WTC11 (cell line): ENCODE measurements at regions not wholly inside any gene's neighbourhood (a gene's known extent, or its start where the extent isn't known, plus 50 kb on each side); places are given as distances from the start of the nearest gene placed in this dataset.

Source experiments
- ATAC-seq: fragments of 200-7000 bp; cut with Tn5 transposase; 2 replicates; pipeline ENCODE4 v1.10.0; 2021; ENCODE audit warnings: mild to moderate bottlenecking, moderate library complexity
- CTCF ChIA-PET: fragments of 300-600 bp; sonication (Branson Sonifier 250); formaldehyde crosslinking; loops from one replicate; lab custom pipeline; 2021; ENCODE audit warnings: antibody characterized with exemption; lab: Charles Lee
- POLR2A ChIA-PET: fragments of 350-600 bp; sonication (Branson Sonifier 250); formaldehyde crosslinking; loops from one replicate; lab custom pipeline; 2021; ENCODE audit warnings: antibody characterized with exemption; lab: Charles Lee
- DNase-seq: peaks from one replicate; pipeline ENCODE4 v3.0.0; 2021; ENCODE audit warnings: low spot score
- H3K27ac Mint-ChIP-seq: 2 replicates; pipeline ENCODE4 v1.8.0; 2021; ENCODE audit warnings: mixed read lengths
- H3K27me3 Mint-ChIP-seq: 2 replicates; pipeline ENCODE4 v1.8.0; 2021; ENCODE audit warnings: low read depth, mild to moderate bottlenecking, moderate library complexity, mixed read lengths
- H3K36me3 Mint-ChIP-seq: 2 replicates; pipeline ENCODE4 v1.8.0; 2021; ENCODE audit warnings: mixed read lengths
- H3K4me1 Mint-ChIP-seq: 2 replicates; pipeline ENCODE4 v1.8.0; 2022; ENCODE audit warnings: mixed read lengths
- H3K4me3 Mint-ChIP-seq: 2 replicates; pipeline ENCODE4 v1.8.0; 2021; ENCODE audit warnings: mild to moderate bottlenecking, moderate library complexity, mixed read lengths
- H3K9me3 Mint-ChIP-seq: 2 replicates; pipeline ENCODE4 v1.8.0; 2021; ENCODE audit warnings: mixed read lengths
- ELF4 ChIP-seq: sonication (generic); formaldehyde crosslinking; IDR thresholded peaks from 2 replicates; pipeline ENCODE4 v1.8.1; 2022; ENCODE audit warnings: low read depth, mild to moderate bottlenecking, moderate library complexity, missing genetic modification reagents
- EMX1 ChIP-seq: fragments of 250-450 bp; sonication (Bioruptor Pico); IDR thresholded peaks from 2 replicates; pipeline ENCODE4 v1.8.0; 2021; ENCODE audit warnings: mild to moderate bottlenecking
- GABPB1 ChIP-seq: sonication (generic); formaldehyde crosslinking; IDR thresholded peaks from 2 replicates; pipeline ENCODE4 v1.8.1; 2023; ENCODE audit warnings: mild to moderate bottlenecking, missing genetic modification reagents
- HMGA2 ChIP-seq: fragments of 250-450 bp; sonication (Bioruptor Pico); IDR thresholded peaks from 2 replicates; pipeline ENCODE4 v1.4.0; 2021; ENCODE audit warnings: mild to moderate bottlenecking, moderate library complexity
- IRF2 ChIP-seq: sonication (generic); formaldehyde crosslinking; IDR thresholded peaks from 2 replicates; pipeline ENCODE4 v1.8.0; 2022; ENCODE audit warnings: low read depth, missing genetic modification reagents, borderline replicate concordance
- NFE2L1 ChIP-seq: sonication (generic); formaldehyde crosslinking; IDR thresholded peaks from 2 replicates; pipeline ENCODE4 v1.8.1; 2023; ENCODE audit warnings: missing genetic modification reagents
- NFYB ChIP-seq: sonication (generic); formaldehyde crosslinking; conservative IDR thresholded peaks from 2 replicates; pipeline ENCODE4 v1.8.0; 2022; ENCODE audit warnings: low read depth, missing genetic modification reagents
- NR1H2 ChIP-seq: sonication (generic); formaldehyde crosslinking; IDR thresholded peaks from 2 replicates; pipeline ENCODE4 v1.9.0; 2021; ENCODE audit warnings: mild to moderate bottlenecking, moderate library complexity, missing genetic modification reagents
- RELA ChIP-seq: sonication (generic); formaldehyde crosslinking; IDR thresholded peaks from 2 replicates; pipeline ENCODE4 v1.8.1; 2022; ENCODE audit warnings: missing genetic modification reagents, mild to moderate bottlenecking, borderline replicate concordance
- SMAD3 ChIP-seq: sonication (generic); formaldehyde crosslinking; IDR thresholded peaks from 2 replicates; pipeline ENCODE4 v1.8.0; 2022; ENCODE audit warnings: missing genetic modification reagents, mild to moderate bottlenecking, borderline replicate concordance
- SMAD4 ChIP-seq: sonication (generic); formaldehyde crosslinking; IDR thresholded peaks from 2 replicates; pipeline ENCODE4 v1.8.0; 2022; ENCODE audit warnings: mild to moderate bottlenecking, missing genetic modification reagents
- SOX15 ChIP-seq: fragments of 250-450 bp; sonication (Bioruptor Pico); IDR thresholded peaks from 2 replicates; pipeline ENCODE4 v1.9.0; 2021; ENCODE audit warnings: mild to moderate bottlenecking
- SP1 ChIP-seq: sonication (generic); formaldehyde crosslinking; conservative IDR thresholded peaks from 2 replicates; pipeline ENCODE4 v1.8.1; 2022; ENCODE audit warnings: missing genetic modification reagents
- ZNF138 ChIP-seq: sonication (generic); formaldehyde crosslinking; conservative IDR thresholded peaks from 2 replicates; pipeline ENCODE4 v1.8.1; 2022; ENCODE audit warnings: mild to moderate bottlenecking, moderate library complexity, missing genetic modification reagents
- ZNF396 ChIP-seq: fragments of 250-450 bp; sonication (Bioruptor Pico); IDR thresholded peaks from 2 replicates; pipeline ENCODE4 v1.8.0; 2021; ENCODE audit warnings: mild to moderate bottlenecking, moderate library complexity, borderline replicate concordance
- ZNF423 ChIP-seq: fragments of 250-450 bp; sonication (Bioruptor Pico); IDR thresholded peaks from 2 replicates; pipeline ENCODE4 v2.1.2; 2022; ENCODE audit warnings: mild to moderate bottlenecking, moderate library complexity
- ZNF671 ChIP-seq: fragments of 250-450 bp; sonication (Bioruptor Pico); IDR thresholded peaks from 2 replicates; pipeline ENCODE4 v1.8.0; 2021; ENCODE audit warnings: mild to moderate bottlenecking
- TF ChIP-seq, protein P1 (sequence below): sonication (generic); formaldehyde crosslinking; IDR thresholded peaks from 2 replicates; pipeline ENCODE4 v1.8.1; 2023; ENCODE audit warnings: mild to moderate bottlenecking, missing genetic modification reagents, moderate library complexity
- TF ChIP-seq, protein P2 (sequence below): fragments of 250-450 bp; sonication (Bioruptor Pico); IDR thresholded peaks from 2 replicates; pipeline ENCODE4 v1.8.0; 2021; ENCODE audit warnings: mild to moderate bottlenecking
- TF ChIP-seq, protein P3 (sequence below): fragments of 200-600 bp; IDR thresholded peaks from 2 replicates; pipeline ENCODE4 v1.8.0; 2022; ENCODE audit warnings: antibody characterized with exemption
- TF ChIP-seq, protein P4 (sequence below): sonication (generic); formaldehyde crosslinking; conservative IDR thresholded peaks from 2 replicates; pipeline ENCODE4 v1.8.1; 2023; ENCODE audit warnings: mild to moderate bottlenecking, low read depth, missing genetic modification reagents, moderate library complexity
- TF ChIP-seq, protein P5 (sequence below): sonication (generic); formaldehyde crosslinking; IDR thresholded peaks from 2 replicates; pipeline ENCODE4 v1.8.0; 2022; ENCODE audit warnings: mild to moderate bottlenecking, missing genetic modification reagents

DNA sequence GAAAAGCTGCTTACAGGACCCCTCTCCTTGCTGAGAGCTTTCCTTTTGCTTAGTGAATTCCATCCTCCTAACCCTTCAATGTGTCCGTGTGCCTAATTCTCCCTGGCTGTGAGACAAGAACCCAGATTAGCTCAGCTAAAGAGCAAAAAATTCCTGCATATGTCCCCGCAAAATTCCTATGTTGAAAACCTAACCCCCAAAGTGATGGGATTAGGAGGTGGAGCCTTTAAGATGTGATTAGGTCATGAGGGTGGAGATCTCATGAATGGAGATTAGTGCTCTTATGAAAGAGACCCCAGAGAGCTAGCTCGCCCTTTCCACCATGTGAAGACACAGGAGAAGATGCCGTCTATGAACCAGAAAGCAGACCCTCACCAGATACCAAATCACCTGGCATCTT, 503.0 kb upstream of the DIAPH2 start:
- ATAC-seq = peak; percentile 47; the same call in 1 of the 2 replicates
- peaks cover 28% of the 10 kb centered on the region for H3K4me1 Mint-ChIP-seq
- POLR2A ChIA-PET = no interaction called here
- no peaks in the 10 kb centered on the region for H3K9me3 Mint-ChIP-seq
- no peaks in the 10 kb centered on the region for H3K27me3 Mint-ChIP-seq
- CTCF ChIA-PET = interaction anchor here (1.3 to 2.3 kb wide), 3 partner anchors 81 to 415 kb away, joined by 3 to 37 read pairs (median 17); no protein-coding TSS in a partner anchor
- DNase-seq = no peak
- TF ChIP-seq, protein P1, sequence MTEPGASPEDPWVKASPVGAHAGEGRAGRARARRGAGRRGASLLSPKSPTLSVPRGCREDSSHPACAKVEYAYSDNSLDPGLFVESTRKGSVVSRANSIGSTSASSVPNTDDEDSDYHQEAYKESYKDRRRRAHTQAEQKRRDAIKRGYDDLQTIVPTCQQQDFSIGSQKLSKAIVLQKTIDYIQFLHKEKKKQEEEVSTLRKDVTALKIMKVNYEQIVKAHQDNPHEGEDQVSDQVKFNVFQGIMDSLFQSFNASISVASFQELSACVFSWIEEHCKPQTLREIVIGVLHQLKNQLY (CRISPR knock-in tag) = no peak
- no peak for TF ChIP-seq GABPB1 (CRISPR knock-in tag)
- TF ChIP-seq SOX15 (CRISPR knock-in tag) = no peak
- TF ChIP-seq, protein P2, sequence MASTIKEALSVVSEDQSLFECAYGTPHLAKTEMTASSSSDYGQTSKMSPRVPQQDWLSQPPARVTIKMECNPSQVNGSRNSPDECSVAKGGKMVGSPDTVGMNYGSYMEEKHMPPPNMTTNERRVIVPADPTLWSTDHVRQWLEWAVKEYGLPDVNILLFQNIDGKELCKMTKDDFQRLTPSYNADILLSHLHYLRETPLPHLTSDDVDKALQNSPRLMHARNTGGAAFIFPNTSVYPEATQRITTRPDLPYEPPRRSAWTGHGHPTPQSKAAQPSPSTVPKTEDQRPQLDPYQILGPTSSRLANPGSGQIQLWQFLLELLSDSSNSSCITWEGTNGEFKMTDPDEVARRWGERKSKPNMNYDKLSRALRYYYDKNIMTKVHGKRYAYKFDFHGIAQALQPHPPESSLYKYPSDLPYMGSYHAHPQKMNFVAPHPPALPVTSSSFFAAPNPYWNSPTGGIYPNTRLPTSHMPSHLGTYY (CRISPR knock-in tag) = no peak
- TF ChIP-seq, all 79 proteins: peak for 0
- H3K36me3 Mint-ChIP-seq = no peaks in the 10 kb centered on the region
- H3K27ac Mint-ChIP-seq = peak overlapping the region; percentile 45; the same call in 1 of the 2 replicates
- no peak overlapping the region for H3K4me3 Mint-ChIP-seq

DNA sequence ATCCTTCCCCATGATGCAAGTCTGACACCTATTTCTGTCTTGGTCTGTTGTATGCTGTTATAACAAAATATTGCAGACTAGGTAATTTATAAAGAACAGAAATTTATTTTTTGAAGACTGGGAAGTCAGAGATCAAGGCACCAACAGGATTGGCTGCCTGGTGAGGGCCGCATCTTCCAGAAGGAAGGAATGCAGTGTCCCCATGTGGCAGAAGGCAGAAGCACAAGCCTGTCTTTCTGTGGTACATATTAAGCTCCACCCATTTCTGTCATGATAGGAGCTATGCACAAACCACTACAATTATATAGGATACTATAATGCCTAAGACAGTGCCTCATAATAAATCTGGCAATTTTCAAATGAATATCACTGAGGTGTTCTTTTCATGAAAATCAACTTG, 502.3 kb upstream of the DIAPH2 start:
- DNase-seq (peak; percentile 44), ATAC-seq (peak; percentile 90)
- H3K4me3 Mint-ChIP-seq = no peak overlapping the region
- POLR2A ChIA-PET = no interaction called here
- no peaks in the 10 kb centered on the region for H3K27me3 Mint-ChIP-seq
- CTCF ChIA-PET = interaction anchor here (0.6 to 2.3 kb wide), 12 partner anchors 14 to 832 kb away, joined by 3 to 37 read pairs (median 3); no protein-coding TSS in a partner anchor
- H3K36me3 Mint-ChIP-seq = no peaks in the 10 kb centered on the region
- no peaks in the 10 kb centered on the region for H3K9me3 Mint-ChIP-seq
- peaks cover 28% of the 10 kb centered on the region for H3K4me1 Mint-ChIP-seq
- H3K27ac Mint-ChIP-seq = no peak overlapping the region
- TF ChIP-seq, protein P3, sequence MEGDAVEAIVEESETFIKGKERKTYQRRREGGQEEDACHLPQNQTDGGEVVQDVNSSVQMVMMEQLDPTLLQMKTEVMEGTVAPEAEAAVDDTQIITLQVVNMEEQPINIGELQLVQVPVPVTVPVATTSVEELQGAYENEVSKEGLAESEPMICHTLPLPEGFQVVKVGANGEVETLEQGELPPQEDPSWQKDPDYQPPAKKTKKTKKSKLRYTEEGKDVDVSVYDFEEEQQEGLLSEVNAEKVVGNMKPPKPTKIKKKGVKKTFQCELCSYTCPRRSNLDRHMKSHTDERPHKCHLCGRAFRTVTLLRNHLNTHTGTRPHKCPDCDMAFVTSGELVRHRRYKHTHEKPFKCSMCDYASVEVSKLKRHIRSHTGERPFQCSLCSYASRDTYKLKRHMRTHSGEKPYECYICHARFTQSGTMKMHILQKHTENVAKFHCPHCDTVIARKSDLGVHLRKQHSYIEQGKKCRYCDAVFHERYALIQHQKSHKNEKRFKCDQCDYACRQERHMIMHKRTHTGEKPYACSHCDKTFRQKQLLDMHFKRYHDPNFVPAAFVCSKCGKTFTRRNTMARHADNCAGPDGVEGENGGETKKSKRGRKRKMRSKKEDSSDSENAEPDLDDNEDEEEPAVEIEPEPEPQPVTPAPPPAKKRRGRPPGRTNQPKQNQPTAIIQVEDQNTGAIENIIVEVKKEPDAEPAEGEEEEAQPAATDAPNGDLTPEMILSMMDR = 0 out of 2 replicates have a peak, but pooled peaks have one; percentile 35
- TF ChIP-seq SMAD3 (CRISPR knock-in tag) = no peak
- no peak for TF ChIP-seq NFYB (CRISPR knock-in tag)

DNA sequence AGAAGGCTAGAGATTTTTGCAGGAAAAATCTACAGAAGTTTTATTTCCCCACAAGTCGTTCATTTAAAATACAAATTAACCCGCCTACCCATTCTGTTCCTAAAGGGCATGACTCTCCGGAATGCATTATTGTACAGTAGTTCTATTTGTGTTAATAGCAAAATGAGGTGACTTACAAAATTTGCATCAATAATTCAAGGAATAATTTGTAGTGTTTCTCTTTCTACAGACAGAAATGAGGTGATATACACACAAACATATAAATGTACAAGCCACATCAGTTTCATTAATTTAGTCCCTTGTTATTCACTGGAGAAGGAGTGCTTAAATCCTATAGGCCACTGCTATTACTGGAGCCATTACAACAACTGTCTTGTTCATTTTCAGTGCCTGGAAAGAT, 501.3 kb upstream of the DIAPH2 start:
- TF ChIP-seq ZNF423 (CRISPR knock-in tag) (no peak), ZNF396 (no peak), RELA (CRISPR knock-in tag) (no peak), SMAD4 (CRISPR knock-in tag) (no peak), HMGA2 (no peak), NFE2L1 (CRISPR knock-in tag) (no peak)
- TF ChIP-seq, protein P4, sequence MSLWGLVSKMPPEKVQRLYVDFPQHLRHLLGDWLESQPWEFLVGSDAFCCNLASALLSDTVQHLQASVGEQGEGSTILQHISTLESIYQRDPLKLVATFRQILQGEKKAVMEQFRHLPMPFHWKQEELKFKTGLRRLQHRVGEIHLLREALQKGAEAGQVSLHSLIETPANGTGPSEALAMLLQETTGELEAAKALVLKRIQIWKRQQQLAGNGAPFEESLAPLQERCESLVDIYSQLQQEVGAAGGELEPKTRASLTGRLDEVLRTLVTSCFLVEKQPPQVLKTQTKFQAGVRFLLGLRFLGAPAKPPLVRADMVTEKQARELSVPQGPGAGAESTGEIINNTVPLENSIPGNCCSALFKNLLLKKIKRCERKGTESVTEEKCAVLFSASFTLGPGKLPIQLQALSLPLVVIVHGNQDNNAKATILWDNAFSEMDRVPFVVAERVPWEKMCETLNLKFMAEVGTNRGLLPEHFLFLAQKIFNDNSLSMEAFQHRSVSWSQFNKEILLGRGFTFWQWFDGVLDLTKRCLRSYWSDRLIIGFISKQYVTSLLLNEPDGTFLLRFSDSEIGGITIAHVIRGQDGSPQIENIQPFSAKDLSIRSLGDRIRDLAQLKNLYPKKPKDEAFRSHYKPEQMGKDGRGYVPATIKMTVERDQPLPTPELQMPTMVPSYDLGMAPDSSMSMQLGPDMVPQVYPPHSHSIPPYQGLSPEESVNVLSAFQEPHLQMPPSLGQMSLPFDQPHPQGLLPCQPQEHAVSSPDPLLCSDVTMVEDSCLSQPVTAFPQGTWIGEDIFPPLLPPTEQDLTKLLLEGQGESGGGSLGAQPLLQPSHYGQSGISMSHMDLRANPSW = no peak
- ATAC-seq (no peak), DNase-seq (no peak)
- no peaks in the 10 kb centered on the region for H3K36me3 Mint-ChIP-seq
- ChIA-PET CTCF (interaction anchor here (1.1 to 1.2 kb wide), 2 partner anchors 41 to 833 kb away, joined by 3 to 4 read pairs; no protein-coding TSS in a partner anchor), POLR2A (no interaction called here)
- H3K27me3 Mint-ChIP-seq = no peaks in the 10 kb centered on the region
- H3K9me3 Mint-ChIP-seq = no peaks in the 10 kb centered on the region
- H3K4me3 Mint-ChIP-seq = no peak overlapping the region
- H3K27ac Mint-ChIP-seq = no peak overlapping the region
- H3K4me1 Mint-ChIP-seq = peaks cover 28% of the 10 kb centered on the region

DNA sequence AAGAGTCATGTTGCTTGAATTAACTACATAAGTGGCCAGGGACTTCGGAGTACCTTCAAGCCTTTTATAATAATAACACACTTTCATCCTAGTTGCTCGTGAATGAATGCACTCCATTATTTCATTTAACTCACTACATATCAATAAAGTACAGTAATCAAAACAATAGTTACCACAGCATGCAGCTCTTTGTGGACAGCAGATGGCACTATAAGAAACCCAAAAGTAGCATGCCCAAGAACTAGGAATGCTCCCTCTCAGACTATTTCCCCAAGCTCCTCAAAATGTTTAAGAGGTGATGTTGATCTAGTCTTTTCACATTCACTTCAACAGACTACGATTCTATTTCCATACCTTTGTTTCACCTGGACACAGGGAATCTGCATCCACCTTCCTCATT, 500.8 kb upstream of the DIAPH2 start:
- Mint-ChIP-seq H3K4me1 (peaks cover 28% of the 10 kb centered on the region), H3K27ac (no peak overlapping the region), H3K4me3 (no peak overlapping the region), H3K27me3 (no peaks in the 10 kb centered on the region), H3K36me3 (no peaks in the 10 kb centered on the region), H3K9me3 (no peaks in the 10 kb centered on the region)
- DNase-seq = no peak
- POLR2A ChIA-PET = no interaction called here
- CTCF ChIA-PET = no interaction called here
- no peak for ATAC-seq
- no peak for TF ChIP-seq SMAD3 (CRISPR knock-in tag)
- TF ChIP-seq ZNF138 (CRISPR knock-in tag) = no peak
- no peak for TF ChIP-seq NR1H2 (CRISPR knock-in tag)
- no peak for TF ChIP-seq EMX1 (CRISPR knock-in tag)
- TF ChIP-seq SP1 (CRISPR knock-in tag) = no peak
- TF ChIP-seq, protein P5, sequence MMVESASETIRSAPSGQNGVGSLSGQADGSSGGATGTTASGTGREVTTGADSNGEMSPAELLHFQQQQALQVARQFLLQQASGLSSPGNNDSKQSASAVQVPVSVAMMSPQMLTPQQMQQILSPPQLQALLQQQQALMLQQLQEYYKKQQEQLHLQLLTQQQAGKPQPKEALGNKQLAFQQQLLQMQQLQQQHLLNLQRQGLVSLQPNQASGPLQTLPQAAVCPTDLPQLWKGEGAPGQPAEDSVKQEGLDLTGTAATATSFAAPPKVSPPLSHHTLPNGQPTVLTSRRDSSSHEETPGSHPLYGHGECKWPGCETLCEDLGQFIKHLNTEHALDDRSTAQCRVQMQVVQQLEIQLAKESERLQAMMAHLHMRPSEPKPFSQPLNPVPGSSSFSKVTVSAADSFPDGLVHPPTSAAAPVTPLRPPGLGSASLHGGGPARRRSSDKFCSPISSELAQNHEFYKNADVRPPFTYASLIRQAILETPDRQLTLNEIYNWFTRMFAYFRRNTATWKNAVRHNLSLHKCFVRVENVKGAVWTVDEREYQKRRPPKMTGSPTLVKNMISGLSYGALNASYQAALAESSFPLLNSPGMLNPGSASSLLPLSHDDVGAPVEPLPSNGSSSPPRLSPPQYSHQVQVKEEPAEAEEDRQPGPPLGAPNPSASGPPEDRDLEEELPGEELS = no peak
- no peak for TF ChIP-seq ELF4 (CRISPR knock-in tag)
- no peak for TF ChIP-seq ZNF671 (CRISPR knock-in tag)
- no peak for TF ChIP-seq IRF2 (CRISPR knock-in tag)
